NCI-H82 (cell line): ENCODE measurements at regions not wholly inside any gene's neighbourhood (a gene's known extent, or its start where the extent isn't known, plus 50 kb on each side); places are given as distances from the start of the nearest gene placed in this dataset.

Experiments used
- DNase-seq: peaks from one replicate; lab custom pipeline; 2025; lab: John Stamatoyannopoulos, UW

GRCh38 chr22:34430386-34430785, 510.1 kb upstream of the LARGE1 start:
- DNase-seq, result no peak

GRCh38 chr22:34434371-34434770, 514.1 kb upstream of the LARGE1 start:
- DNase-seq, result no peak

GRCh38 chr22:34437140-34437539, 516.9 kb upstream of the LARGE1 start:
- no peak for DNase-seq

GRCh38 chr22:34454598-34454997, 534.3 kb upstream of the LARGE1 start:
- peak; percentile 88 for DNase-seq

- DNase-seq, result no peak
These were observed 542.5 kb upstream of the LARGE1 start for GRCh38 chr22:34462795-34463194.

GRCh38 chr22:34475886-34476285, 555.6 kb upstream of the LARGE1 start:
- no peak for DNase-seq

- no peak for DNase-seq
These were observed 556.5 kb upstream of the LARGE1 start for GRCh38 chr22:34476762-34477161.

GRCh38 chr22:34481090-34481489, 560.8 kb upstream of the LARGE1 start:
- no peak for DNase-seq

GRCh38 chr22:34486381-34486780, 566.1 kb upstream of the LARGE1 start:
- DNase-seq, result no peak

- no peak for DNase-seq
These were observed 569.6 kb upstream of the LARGE1 start for GRCh38 chr22:34489861-34490260.

- DNase-seq, result no peak
These were observed 570.6 kb upstream of the LARGE1 start for GRCh38 chr22:34490886-34491285.

- DNase-seq, result no peak
These were observed 572.5 kb upstream of the ISX start for GRCh38 chr22:34493486-34493885.

GRCh38 chr22:34501366-34501965, 564.5 kb upstream of the ISX start:
- DNase-seq, result no peak

- no peak for DNase-seq
These were observed 563.1 kb upstream of the ISX start for GRCh38 chr22:34502821-34503220.

GRCh38 chr22:34508797-34509196, 557.2 kb upstream of the ISX start:
- no peak for DNase-seq

GRCh38 chr22:34526681-34527080, 539.3 kb upstream of the ISX start:
- no peak for DNase-seq

GRCh38 chr22:34534101-34534500, 531.9 kb upstream of the ISX start:
- no peak for DNase-seq

- DNase-seq, result no peak
These were observed 498.6 kb upstream of the ISX start for GRCh38 chr22:34567367-34567766.

GRCh38 chr22:34570408-34570807, 495.6 kb upstream of the ISX start:
- DNase-seq, result no peak

- DNase-seq, result no peak
These were observed 486.4 kb upstream of the ISX start for GRCh38 chr22:34579519-34579918.

- DNase-seq, result no peak
These were observed 478.3 kb upstream of the ISX start for GRCh38 chr22:34587357-34588356.

GRCh38 chr22:34588871-34589545, 476.9 kb upstream of the ISX start:
- no peak for DNase-seq
